ENCODE measurements at regions not wholly inside any gene's neighbourhood (a gene's known extent, or its start where the extent isn't known, plus 50 kb on each side); places are given as distances from the start of the nearest gene placed in this dataset.

GRCh38 chr5:18375641-18376040 is 741.4 kb downstream of the TAF11L14 start:
- ATAC-seq, result no peak

More at GRCh38 chr5:18375641-18376040, 741.4 kb downstream of the TAF11L14 start:
- Histone ChIP-seq H3K9me2 (ENCODE audit: insufficient read depth) (no peaks in the 10 kb centered on the region), H3K79me2 (replicated peaks; ENCODE audit: insufficient read depth) (no peaks in the 10 kb centered on the region), H3K4me1 (ENCODE audit: insufficient read depth) (no peaks in the 10 kb centered on the region), H2AFZ (0 out of 2 replicates have a peak overlapping the region, but pooled peaks have one; percentile 25), H3K36me3 (ENCODE audit: insufficient read depth) (no peaks in the 10 kb centered on the region), H3K27me3 (ENCODE audit: insufficient read depth) (no peaks in the 10 kb centered on the region), H3K4me2 (no peak overlapping the region), H3K27ac (ENCODE audit: low read depth) (no peak overlapping the region), H4K20me1 (replicated peaks; ENCODE audit: insufficient read depth) (no peaks in the 10 kb centered on the region), H3F3A (replicated peaks; ENCODE audit: low read depth) (no peaks in the 10 kb centered on the region), H3K4me3 (no peak overlapping the region)
- no peaks in the 10 kb centered on the region for H3K27me3 Mint-ChIP-seq (ENCODE audit: insufficient read depth, low read depth, poor library complexity)
- no peak overlapping the region for H3K4me3 Mint-ChIP-seq
- H3K9me3 Mint-ChIP-seq, result no peaks in the 10 kb centered on the region
- H3K36me3 Mint-ChIP-seq (ENCODE audit: low read depth), result no peaks in the 10 kb centered on the region
- H3K4me1 Mint-ChIP-seq, result no peaks in the 10 kb centered on the region
- no peak overlapping the region for H3K27ac Mint-ChIP-seq
- no peak for TF ChIP-seq POLR2AphosphoS5 (IDR thresholded peaks at IDR 0.05; ENCODE audit: low read depth)
- TF ChIP-seq, protein P1, sequence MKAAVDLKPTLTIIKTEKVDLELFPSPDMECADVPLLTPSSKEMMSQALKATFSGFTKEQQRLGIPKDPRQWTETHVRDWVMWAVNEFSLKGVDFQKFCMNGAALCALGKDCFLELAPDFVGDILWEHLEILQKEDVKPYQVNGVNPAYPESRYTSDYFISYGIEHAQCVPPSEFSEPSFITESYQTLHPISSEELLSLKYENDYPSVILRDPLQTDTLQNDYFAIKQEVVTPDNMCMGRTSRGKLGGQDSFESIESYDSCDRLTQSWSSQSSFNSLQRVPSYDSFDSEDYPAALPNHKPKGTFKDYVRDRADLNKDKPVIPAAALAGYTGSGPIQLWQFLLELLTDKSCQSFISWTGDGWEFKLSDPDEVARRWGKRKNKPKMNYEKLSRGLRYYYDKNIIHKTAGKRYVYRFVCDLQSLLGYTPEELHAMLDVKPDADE (IDR thresholded peaks at IDR 0.05), result no peak
- no peak for TF ChIP-seq EZH2 (IDR thresholded peaks at IDR 0.05; ENCODE audit: low read depth, unreplicated experiment)
- TF ChIP-seq NANOG (IDR thresholded peaks at IDR 0.05; ENCODE audit: borderline replicate concordance), result no peak
- TF ChIP-seq ZNF114 (CRISPR knock-in tag; IDR thresholded peaks at IDR 0.05), result no peak
- no peak for TF ChIP-seq ZNF462 (CRISPR knock-in tag; IDR thresholded peaks at IDR 0.05)
- TF ChIP-seq EZH2phosphoT487 (IDR thresholded peaks at IDR 0.05; ENCODE audit: unreplicated experiment), result no peak
- DNase-seq (ENCODE audit: low spot score), result no peak
